Stimulated activated CD4-positive, alpha-beta T cell treated with anti-CD3 and anti-CD28 coated beads, TNF-alpha, amount 100 ng/mL, for 48 hours (primary cell): ENCODE measurements at regions not wholly inside any gene's neighbourhood (a gene's known extent, or its start where the extent isn't known, plus 50 kb on each side); places are given as distances from the start of the nearest gene placed in this dataset.

Experiments used
- DNase-seq, 3 donors: peaks; one replicate each; pipeline ENCODE4 v3.0.0-alpha.2; 2020; ENCODE audit warnings: low read depth in 3 of 3

- no peak for DNase-seq
These were observed 125.1 kb upstream of the FAM204A start for GRCh38 chr10:118467200-118467599.

GRCh38 chr10:118465300-118465874 lies 123.3 kb upstream of the FAM204A start:
- no peak for DNase-seq

GRCh38 chr10:118463740-118464139 lies 121.6 kb upstream of the FAM204A start:
- no peak for DNase-seq

- DNase-seq, result no peak
These were observed 120.3 kb upstream of the FAM204A start for GRCh38 chr10:118462401-118462800.

- DNase-seq, result peak; percentile 24 to 34 (median 28)
These were observed 117.6 kb upstream of the FAM204A start for GRCh38 chr10:118459642-118460193.

- DNase-seq, result no peak
These were observed 117.0 kb upstream of the FAM204A start for GRCh38 chr10:118458957-118459641.

GRCh38 chr10:118457824-118458428 lies 115.8 kb upstream of the FAM204A start:
- DNase-seq, result no peak

GRCh38 chr10:118455181-118455695 lies 113.1 kb upstream of the FAM204A start:
- DNase-seq, result no peak

- no peak for DNase-seq
These were observed 112.1 kb upstream of the FAM204A start for GRCh38 chr10:118454211-118454610.

- DNase-seq, result no peak
These were observed 110.0 kb upstream of the FAM204A start for GRCh38 chr10:118452098-118452497.

- DNase-seq, result no peak
These were observed 107.4 kb upstream of the FAM204A start for GRCh38 chr10:118449521-118449920.

GRCh38 chr10:118448744-118449143 lies 106.6 kb upstream of the FAM204A start:
- DNase-seq, result no peak

GRCh38 chr10:118447478-118448270 lies 105.5 kb upstream of the FAM204A start:
- no peak for DNase-seq

- DNase-seq, result no peak
These were observed 103.4 kb upstream of the FAM204A start for GRCh38 chr10:118445535-118445934.

- no peak for DNase-seq
These were observed 101.9 kb upstream of the FAM204A start for GRCh38 chr10:118444069-118444468.

GRCh38 chr10:118442032-118442431 lies 99.9 kb upstream of the FAM204A start:
- DNase-seq, result no peak

GRCh38 chr10:118439824-118440223 lies 97.7 kb upstream of the FAM204A start:
- no peak for DNase-seq

- no peak for DNase-seq
These were observed 94.6 kb upstream of the FAM204A start for GRCh38 chr10:118436742-118437141.

GRCh38 chr10:118430190-118430589 lies 88.1 kb upstream of the FAM204A start:
- DNase-seq, result no peak

GRCh38 chr10:118423800-118424442 lies 81.8 kb upstream of the FAM204A start:
- peak; percentile 53 to 63 (median 61) for DNase-seq

GRCh38 chr10:118422241-118422640 lies 80.1 kb upstream of the FAM204A start:
- no peak for DNase-seq
